HG02885 (cell line): ENCODE measurements at regions not wholly inside any gene's neighbourhood (a gene's known extent, or its start where the extent isn't known, plus 50 kb on each side); places are given as distances from the start of the nearest gene placed in this dataset.

Source experiments
- ATAC-seq: cut with Tn5 transposase; IDR thresholded peaks from one replicate; pipeline ENCODE4 v1.9.1; 2021; ENCODE audit warnings: mild to moderate bottlenecking; ENCODE audit not compliant: unreplicated experiment, poor library complexity

DNA sequence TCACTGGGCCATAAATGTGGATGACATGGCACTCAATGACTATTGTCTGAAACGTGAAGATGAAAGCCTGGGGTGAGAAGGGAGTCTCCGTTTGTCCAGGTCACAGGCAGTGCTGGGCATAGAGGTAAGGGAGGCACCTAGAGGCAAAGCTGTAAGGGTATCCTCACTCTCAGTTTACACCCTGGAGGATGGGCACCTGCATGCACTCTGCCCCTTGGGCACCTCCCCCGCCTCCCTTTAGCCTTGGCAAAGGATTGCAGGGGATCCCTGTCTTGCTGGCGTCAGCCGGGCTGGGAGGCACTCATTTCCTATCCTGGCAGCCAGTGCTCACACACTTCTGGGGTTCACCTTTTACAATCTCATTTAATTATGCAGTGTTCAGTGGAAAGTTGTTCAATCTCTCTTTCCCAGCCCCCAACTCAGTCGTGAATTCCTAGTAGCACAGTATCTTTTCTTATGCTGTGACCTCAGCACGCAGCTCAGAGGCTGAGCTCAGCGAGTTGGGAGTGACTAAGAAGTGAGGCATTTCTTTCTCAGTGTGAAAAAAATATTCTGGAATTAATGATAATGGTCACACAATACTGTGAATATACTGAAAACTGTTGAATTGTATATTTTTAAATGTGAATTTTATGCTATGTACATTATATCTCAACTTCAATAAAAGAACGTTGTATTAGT is 866.6 kb downstream of the BRD1 start:
- ATAC-seq: no peak

DNA sequence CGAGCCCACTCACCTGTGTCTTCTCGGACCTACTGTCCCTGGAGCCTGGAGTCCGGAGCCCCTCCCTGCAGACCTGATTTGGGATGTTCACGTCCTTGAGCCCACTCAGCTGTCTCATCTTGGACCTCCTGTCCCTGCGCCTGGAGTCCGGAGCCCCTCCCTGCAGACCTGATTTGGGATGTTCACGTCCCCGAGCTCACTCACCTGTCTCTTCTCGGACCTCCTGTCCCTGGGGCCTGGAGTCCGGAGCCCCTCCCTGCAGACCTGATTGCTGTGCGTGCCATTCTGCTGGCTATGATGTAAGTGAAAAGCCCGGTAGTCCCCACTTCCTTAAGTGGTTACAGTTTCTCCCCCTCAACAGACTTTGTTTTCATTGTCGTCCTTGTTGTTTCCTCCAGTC is 867.1 kb downstream of the BRD1 start:
- no peak for ATAC-seq

DNA sequence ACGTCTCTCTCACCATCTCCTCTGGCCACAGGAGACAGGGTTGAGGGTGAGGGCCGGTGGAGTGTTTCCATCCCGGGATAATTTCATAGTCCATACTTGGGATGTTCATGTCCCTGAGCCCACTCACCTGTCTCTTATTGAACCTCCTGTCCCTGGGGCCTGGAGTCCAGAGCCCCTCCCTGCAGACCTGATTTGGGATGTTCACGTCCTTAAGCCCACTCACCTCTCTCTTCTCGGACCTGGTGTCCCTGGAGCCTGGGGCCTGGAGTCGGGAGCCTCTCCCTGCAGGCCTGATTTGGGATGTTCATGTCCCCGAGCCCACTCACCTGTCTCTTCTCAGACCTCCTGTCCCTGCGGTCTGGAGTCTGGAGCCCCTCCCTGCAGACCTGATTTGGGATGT is 868.2 kb downstream of the BRD1 start:
- ATAC-seq: no peak

DNA sequence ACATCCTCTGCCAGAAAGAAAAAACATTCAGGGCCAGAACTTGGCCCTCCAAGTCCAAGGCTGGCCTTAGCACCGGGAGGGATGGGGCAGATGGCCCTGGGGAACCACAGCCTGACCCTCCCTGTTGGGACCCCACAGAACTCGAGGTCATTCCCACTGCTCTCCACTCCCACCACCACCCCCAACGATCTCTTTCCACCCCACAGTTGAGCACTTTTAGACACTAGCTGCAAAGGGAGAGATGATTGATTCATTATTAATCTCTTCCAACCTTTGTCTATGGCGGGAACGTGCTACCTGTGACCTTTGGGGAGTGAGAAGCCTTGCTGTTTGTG is 869.7 kb downstream of the BRD1 start:
- no peak for ATAC-seq

DNA sequence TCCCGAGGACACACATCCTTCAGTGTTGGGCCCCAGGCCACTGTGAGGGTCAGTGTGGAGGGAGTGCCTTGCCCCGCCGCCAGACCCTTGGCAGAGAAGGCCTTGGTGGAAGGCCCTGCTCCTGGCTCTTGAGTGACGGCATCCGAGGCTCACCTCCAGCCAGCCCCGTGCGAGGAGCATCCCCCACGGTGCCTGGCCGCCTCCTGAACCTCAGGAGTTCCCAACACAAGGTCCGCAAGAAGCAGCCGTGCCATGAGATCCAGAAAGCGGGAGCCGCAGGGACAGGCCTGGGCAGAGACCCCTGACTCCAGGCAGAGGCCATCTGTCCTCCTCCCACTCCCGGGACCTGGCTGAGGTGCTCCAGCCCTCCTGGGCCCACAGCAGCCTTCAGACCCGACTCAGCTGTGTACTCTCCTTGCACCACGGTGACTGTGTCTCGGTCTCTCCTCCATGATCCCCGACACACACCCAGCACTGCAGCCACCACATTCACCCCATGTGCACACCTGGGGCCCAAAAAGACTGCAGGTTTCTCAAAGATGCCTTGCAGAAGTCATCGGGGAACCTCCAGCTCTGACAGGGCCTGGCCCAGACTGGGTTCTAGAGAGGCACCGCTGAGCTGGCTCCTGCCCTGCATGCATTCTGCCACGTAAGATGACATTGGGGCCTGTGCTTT is 870.2 kb downstream of the BRD1 start:
- no peak for ATAC-seq

DNA sequence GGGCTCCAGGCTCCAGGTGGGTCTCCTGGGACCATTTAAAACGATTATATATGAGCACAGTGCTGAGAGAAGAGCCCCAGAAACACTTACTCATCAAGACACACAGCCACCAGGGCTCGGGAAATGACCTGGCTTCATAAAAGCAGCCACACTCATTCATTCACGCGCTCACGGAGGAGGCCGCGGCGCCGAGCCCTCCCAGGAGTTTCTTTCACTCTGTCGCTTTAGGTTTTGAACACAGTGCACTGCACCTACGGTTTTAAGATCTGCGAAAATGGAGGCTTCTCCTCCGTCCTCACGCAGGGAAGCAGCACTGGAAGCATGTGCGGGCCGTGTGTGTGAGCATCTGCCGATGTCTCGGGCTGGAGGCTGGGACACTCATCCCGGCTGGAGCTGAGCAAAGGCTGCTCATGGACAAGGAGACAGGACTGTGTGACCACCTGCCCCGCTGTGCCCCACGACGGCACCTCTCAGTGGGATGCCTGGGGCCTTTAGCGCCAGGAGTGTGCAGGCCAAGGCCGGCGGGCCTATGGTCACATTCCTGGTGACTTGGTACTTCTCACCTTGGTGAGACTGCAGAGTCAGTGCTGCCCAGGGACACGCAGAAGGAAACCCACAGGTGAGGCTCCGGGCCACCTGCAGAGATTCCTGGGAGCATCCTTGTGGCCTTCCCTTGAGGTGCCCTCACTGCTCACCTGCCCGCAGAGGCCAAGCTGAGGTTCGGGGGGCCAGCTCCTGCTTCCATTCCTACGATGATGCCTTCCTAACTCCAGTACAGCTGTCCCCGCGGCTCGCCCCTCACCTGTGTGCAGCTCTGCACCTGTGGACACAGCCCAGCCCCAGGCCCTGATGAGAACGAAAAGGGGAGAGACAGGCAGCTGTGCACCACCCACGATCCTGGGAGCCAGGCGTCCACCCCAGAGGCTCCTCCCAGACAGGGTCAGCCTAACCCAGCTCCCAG is 872.0 kb downstream of the BRD1 start:
- ATAC-seq: no peak

DNA sequence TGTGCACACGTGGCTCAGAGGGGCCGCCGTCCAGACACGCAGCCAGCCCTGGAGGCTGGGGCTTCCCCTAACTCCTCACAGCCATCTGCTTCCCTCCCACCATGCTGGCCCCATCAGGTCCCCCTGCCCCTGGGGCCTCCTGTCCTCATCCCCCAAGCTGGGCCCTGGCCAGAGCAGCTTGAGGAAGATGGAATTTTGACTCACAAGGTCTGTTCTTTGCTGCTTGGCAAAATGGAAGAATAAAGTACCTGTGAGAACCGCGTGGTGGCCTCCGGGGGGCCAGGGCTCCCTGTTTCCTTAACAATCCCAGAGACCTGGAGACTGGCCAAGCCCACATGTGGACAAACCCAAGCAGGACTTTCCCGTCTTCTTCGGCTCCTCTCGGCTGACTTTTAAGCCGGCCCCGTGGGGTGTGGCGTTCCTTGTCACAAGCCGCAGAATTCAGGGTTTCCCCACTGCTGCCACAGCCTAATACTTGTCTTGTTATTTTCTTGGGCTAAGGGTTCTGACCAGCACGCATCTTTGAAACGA is 872.8 kb downstream of the BRD1 start:
- no peak for ATAC-seq

DNA sequence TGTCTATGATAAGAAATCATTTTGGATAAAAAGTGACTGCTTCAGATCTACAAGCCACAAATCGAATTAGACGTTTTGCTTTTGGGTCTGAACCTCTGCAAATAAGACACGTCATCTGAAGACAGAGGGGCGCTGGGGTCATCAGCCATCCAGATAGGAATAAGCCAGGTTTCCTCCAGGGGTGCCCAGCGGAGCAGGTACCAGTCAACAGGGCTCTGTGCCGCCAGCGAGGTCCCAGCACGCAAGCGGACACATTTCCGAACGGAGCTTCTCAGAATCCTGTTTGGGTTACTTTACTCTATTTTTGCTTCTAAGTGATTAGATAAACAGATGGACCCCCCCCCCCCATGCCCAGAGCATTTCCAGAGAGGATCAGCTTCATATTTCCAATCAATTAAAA is 873.8 kb downstream of the BRD1 start:
- ATAC-seq: no peak

DNA sequence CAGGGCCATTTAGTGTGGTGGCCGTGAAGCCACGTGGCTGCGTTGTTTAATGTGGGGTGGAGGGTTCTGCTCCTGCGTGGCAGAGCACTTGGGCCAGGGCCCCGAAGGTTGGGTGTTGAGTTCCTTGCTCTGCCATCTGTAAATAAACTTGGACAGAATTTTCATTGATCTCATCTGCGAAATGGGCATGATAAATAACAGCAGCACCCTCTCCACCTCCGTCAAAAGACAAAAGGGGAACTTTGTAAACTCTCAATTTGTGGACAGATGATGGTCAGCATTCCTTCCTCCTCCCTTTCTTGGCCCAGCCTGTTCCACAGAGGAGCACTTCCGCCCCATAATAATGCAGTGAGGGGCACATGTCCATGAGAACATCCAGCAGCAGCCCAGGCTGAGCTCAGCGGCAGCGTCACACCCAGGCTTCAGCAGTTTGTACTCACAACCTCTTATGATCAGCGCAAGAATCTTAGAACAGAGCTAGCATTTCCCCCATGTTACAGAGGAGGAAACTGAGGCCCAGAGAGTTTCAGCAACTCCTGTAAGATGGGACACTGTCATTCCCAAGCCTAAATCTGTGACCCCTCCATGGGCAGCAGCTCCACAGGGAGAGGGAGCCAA is 874.5 kb downstream of the BRD1 start:
- ATAC-seq: no peak

DNA sequence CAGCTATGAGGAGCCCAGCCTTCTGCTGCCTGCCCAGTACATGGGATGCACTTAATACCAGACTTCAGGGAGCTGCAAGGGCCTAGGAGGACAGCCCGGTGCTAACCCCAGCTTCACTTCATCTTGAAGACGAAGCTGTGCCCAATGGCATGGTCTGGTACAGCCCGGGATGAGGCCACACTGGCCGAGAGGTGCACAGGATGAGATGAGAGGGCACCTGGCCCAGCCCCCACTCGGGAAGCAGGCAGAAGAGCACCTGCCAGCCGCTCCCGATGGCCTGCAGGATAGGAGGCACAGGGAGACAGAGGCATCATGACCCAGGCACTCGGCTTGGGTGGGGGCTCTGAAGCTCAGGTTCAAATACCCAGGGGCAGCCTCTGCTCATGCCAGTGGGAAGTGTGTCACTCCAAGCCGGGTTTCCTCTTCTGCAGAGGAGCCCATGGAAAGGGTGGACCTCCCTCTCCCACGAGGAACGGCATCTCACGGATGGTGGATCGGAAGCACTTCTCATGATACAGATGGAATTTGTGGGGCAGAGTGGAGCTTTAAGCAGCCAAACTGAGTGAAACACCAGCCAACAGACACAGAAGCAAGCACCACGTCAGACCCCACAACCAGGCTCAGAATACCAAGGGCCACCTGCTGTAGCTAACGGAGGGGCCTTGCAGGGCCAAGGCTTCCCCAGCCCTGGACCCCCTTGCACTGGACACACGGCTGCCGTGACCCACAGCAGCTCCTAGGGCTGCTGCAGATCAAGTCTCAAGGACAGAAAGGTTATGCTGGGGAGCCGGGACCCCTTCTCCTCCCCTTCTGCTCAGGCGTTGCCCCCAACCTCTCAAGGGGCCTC is 875.2 kb downstream of the BRD1 start:
- ATAC-seq: no peak

DNA sequence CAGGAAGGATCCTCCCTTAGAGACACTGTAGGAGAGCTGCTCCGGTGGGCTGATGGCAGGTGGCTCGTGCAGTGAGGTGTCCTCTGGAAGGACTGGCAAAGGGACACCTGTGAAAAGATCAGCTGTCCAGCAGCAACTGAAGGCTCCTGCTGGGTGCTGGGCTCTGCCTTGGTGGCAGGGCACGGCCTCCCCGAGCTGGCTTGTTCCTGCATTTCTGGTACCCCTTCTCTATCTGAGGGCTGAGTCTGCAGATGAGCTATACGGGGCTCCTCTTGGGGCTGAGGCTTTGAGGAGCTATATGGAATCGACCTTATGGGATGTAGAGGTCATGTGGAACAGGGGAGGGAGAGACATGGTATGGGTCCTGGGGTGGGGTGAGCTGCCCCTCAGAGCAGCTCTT is 875.8 kb downstream of the BRD1 start:
- no peak for ATAC-seq

DNA sequence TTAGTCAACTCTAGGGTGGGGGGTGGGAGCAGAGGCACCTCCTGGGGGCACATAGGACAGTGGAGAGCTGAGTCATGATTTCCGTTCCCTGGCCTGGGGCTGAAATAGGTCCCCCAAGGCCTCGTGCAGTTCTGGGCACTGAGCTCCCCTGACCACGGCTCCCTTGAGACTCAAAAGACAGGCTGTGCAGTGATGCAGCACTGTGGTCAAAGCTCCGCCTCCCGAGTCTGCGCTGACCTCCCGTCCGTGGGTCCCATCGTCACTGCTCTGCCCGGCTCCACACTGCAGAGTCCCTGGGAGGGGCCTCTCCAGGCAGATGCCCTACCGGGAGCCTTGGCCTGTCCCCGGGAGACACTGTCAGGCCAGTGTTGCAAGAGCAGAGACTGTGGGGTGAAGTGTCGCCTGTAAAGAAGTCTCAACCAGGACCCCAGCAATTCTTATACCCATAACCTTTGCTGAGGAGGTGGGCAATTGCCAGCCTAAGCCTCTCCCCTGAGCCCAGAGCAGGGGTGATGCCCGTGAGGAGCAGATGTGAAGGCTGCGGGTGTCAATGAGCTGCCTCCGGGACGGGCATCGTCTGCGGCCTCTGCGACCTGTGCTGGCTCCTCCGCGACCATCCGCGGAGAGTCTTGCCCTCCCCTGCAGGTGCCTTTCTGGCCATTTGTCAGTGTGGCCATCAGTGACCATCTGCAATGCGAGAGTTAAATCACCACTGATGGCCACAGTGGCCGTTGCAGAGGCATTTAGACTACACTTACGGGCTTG is 877.3 kb downstream of the BRD1 start:
- no peak for ATAC-seq

DNA sequence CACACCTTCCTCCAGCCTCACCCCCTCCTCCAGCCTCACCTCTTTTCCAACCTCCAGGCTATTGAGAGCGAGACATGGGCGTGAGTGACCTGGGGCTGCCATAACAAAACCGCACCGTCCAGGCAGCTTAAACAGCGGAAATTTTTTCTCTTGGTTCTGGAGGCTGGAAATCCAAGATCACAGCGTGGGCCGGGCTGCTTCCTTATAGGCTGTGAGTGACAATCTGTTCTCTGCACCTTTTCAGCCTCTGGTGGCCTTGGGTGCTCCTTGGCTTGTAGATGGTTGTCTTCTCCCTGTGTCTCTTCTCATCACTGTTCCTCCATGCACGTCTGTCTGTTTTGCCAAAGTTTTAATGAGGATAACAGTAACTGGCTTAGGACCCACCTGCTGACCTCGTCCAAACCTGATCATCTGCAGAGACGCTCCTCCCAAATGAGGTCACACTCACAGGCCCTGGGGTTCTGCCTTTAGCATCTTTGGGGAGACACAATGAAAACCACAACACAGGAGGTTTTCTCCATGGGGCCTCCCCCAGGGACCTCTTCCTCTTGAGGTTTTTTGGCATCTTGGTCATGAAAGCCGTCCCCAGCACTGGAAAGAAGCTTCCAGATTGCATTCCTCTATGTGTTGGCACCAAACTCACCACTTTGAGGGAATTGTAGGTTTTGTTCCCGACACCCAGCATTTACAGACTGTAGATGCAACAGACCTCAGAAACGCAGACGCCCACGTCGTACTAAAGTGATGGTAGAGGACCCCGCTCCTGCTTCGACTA is 878.1 kb downstream of the BRD1 start:
- no peak for ATAC-seq

DNA sequence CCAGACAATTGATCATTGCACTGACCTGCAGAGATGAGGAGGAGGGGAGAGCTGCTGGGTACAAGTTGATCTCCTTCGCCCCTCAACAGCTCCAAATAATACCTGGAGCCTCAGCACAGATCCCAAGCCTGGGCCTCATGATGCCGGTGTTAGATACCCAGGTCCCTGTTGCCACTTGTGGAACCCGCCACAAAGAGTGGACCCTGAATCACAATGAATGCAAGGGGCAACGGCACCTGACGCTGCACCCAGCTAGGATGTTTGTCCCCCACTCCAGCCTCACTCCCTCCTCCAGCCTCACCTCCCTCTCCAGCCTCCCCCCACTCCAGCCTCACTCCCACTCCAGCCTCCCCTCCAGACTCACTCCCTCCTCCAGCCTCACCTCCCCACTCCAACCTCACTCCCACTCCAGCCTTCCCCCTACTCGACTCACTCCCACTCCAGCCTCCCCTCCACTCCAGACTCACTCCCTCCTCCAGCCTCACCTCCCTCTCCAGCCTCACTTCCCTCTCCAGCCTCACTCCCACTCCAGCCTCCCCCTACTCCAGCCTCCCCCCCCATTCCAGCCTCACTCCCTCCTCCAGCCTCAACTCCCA is 879.0 kb downstream of the BRD1 start:
- ATAC-seq: no peak

DNA sequence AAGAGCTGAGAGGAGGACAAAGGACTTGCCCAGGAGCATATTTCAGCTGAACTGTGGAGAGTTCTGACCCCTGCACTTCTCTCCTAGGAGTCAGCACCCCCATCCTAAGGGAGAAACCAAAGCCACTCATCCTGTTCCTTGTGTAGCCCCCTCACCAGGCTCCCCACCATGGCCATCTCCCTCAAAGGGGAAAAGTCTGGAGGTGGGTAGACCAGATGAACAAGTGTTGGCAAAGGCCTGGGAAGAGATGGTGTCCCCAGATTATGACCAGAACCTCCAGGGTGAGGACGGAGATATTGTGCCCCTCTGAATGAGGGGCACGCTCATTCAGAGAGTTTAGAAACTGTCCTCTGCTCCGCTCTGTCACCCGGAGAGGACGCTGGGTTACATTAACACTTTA is 880.0 kb downstream of the BRD1 start:
- ATAC-seq: no peak

DNA sequence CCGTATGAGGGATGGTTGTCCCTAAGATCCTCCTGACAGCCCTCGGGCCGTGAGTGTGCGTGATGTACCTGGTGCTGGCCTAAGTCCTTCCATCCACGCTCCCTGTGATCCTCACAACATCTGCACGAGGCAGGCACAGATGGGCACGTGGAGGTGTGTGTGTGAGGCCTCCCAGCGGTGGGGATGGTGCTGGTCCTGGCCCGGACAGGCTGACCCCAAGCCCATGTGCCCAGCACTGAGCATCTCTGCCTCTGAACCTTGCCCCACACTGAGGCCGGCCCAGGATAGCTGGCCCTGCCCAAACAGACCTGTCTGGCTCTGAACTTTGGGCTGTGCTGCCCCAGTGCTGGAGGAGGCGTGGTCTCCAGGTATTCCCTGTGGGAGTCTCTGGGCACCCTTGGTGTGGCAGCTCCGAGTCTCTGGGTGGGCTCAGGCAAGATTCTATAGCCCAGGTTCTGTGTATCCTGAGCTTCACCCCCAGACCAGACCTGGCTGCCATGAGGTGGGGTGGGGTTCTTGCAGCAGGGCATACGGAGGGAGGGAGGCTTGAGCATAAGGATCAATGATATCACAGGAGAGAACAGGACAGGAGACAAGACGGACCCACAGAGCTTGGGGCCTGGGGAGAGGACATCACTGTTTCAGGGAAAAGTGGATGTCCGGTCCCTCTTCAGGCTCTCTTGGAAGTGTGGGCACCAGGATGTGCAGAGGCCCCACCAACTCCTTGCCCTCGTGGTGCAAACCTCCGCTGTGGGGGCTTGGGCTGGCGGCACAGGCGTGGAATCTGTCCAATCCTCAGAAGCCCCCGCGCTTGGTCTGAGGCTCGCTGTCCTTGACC is 881.8 kb downstream of the BRD1 start:
- ATAC-seq: no peak
